CD14-positive monocyte (primary cell): ENCODE measurements at regions not wholly inside any gene's neighbourhood (a gene's known extent, or its start where the extent isn't known, plus 50 kb on each side); places are given as distances from the start of the nearest gene placed in this dataset.

Experiments used
- DNase-seq, 3 donors: peaks; one replicate each; pipeline ENCODE4 v3.0.0-alpha.2; 2011 to 2022
- H2AFZ ChIP-seq: 2 replicates; pipeline ENCODE4 v1.6.0; 2012; ENCODE audit warnings: mild to moderate bottlenecking, low read depth, low read length, inconsistent platforms; ENCODE audit not compliant: insufficient read depth, poor library complexity, severe bottlenecking
- H3K27ac ChIP-seq, 2 donors: 1 replicate in 1 of 2; 2 replicates in 1 of 2; pipeline ENCODE4 v1.5.1; 2012 to 2013; ENCODE audit warnings: low read length in 2 of 2, control low read depth in 1 of 2, inconsistent platforms in 1 of 2, low read depth in 1 of 2, mild to moderate bottlenecking in 1 of 2
- H3K27me3 ChIP-seq, 2 donors: one replicate each; pipeline versions ENCODE4 v1.6.0 to v1.6.1; 2011 to 2013; ENCODE audit warnings: low read length in 2 of 2; ENCODE audit not compliant: control insufficient read depth in 2 of 2, insufficient read depth in 2 of 2
- H3K36me3 ChIP-seq, 2 donors: replicated peaks in 1 of 2; 1 replicate in 1 of 2; 2 replicates in 1 of 2; pipeline versions ENCODE4 v1.5.1 to v1.6.1; 2012 to 2013; ENCODE audit warnings: low read length in 2 of 2, control low read depth in 1 of 2, inconsistent platforms in 1 of 2, mild to moderate bottlenecking in 1 of 2; ENCODE audit not compliant: insufficient read depth in 2 of 2, control insufficient read depth in 1 of 2
- H3K4me1 ChIP-seq, 2 donors: 1 replicate in 1 of 2; 2 replicates in 1 of 2; pipeline versions ENCODE4 v1.5.1 to v1.6.1; 2012 to 2013; ENCODE audit warnings: low read length in 2 of 2, control low read depth in 1 of 2, inconsistent platforms in 1 of 2, mild to moderate bottlenecking in 1 of 2, moderate library complexity in 1 of 2; ENCODE audit not compliant: insufficient read depth in 2 of 2, control insufficient read depth in 1 of 2
- H3K4me2 ChIP-seq: replicated peaks from 2 replicates; pipeline ENCODE3; 2012; ENCODE audit warnings: low read length, moderate library complexity, mild to moderate bottlenecking; ENCODE audit not compliant: poor library complexity, severe bottlenecking; ENCODE audit errors: extremely low read depth
- H3K4me3 ChIP-seq, 3 experiments: fragments of 200-600 bp in 1 of 3; sonication (generic) in 1 of 3; replicated peaks in 1 of 3; 1 replicate in 2 of 3; 2 replicates in 1 of 3; pipeline ENCODE4 v1.5.1; 2011 to 2013; ENCODE audit warnings: low read length in 3 of 3, mild to moderate bottlenecking in 3 of 3, control low read depth in 2 of 3, low read depth in 2 of 3, inconsistent platforms in 1 of 3, moderate library complexity in 1 of 3
- H3K79me2 ChIP-seq: 2 replicates; pipeline ENCODE4 v1.6.0; 2012; ENCODE audit warnings: mild to moderate bottlenecking, control low read depth, inconsistent platforms, low read length, moderate library complexity; ENCODE audit not compliant: insufficient read depth
- H3K9ac ChIP-seq: 2 replicates; pipeline ENCODE4 v1.6.0; 2017; ENCODE audit warnings: low read length, mild to moderate bottlenecking; ENCODE audit not compliant: insufficient read depth, poor library complexity, severe bottlenecking
- H3K9me3 ChIP-seq, 2 donors: replicated peaks in 1 of 2; 1 replicate in 1 of 2; 2 replicates in 1 of 2; pipeline versions ENCODE4 v1.5.1 to v1.6.1; 2012 to 2013; ENCODE audit warnings: low read length in 2 of 2, control low read depth in 1 of 2; ENCODE audit not compliant: control insufficient read depth in 1 of 2, insufficient read depth in 1 of 2
- H4K20me1 ChIP-seq: 2 replicates; pipeline ENCODE4 v1.6.0; 2012; ENCODE audit warnings: mild to moderate bottlenecking, low read length, control low read depth, moderate library complexity; ENCODE audit not compliant: insufficient read depth
- H3K27ac Mint-ChIP-seq, 7 donors: one replicate each; pipeline ENCODE4 v1.8.0; 2020; ENCODE audit warnings: mild to moderate bottlenecking in 7 of 7, mixed read lengths in 7 of 7, moderate library complexity in 6 of 7, inconsistent platforms in 2 of 7
- H3K27me3 Mint-ChIP-seq, 3 donors: one replicate each; pipeline ENCODE4 v1.8.0; 2021 to 2022; ENCODE audit warnings: low read depth in 3 of 3, mild to moderate bottlenecking in 3 of 3, mixed read lengths in 3 of 3, moderate library complexity in 3 of 3, inconsistent platforms in 1 of 3
- H3K36me3 Mint-ChIP-seq, 2 donors: one replicate each; pipeline ENCODE4 v1.8.0; 2020; ENCODE audit warnings: mixed read lengths in 2 of 2, inconsistent platforms in 1 of 2, mild to moderate bottlenecking in 1 of 2
- H3K4me1 Mint-ChIP-seq: one replicate; pipeline ENCODE4 v1.8.0; 2020; ENCODE audit warnings: mild to moderate bottlenecking, mixed read lengths
- H3K4me3 Mint-ChIP-seq, 2 donors: one replicate each; pipeline ENCODE4 v1.8.0; 2020; ENCODE audit warnings: mild to moderate bottlenecking in 2 of 2, mixed read lengths in 2 of 2, moderate library complexity in 1 of 2
- H3K9me3 Mint-ChIP-seq, 7 donors: one replicate each; pipeline ENCODE4 v1.8.0; 2020 to 2022; ENCODE audit warnings: mixed read lengths in 7 of 7, mild to moderate bottlenecking in 6 of 7, moderate library complexity in 6 of 7, inconsistent platforms in 2 of 7
- WGBS: methylation state at CpG from one replicate; pipeline ENCODE4 v1.1.5; 2013; ENCODE audit warnings: missing lambda C conversion rate; ENCODE audit not compliant: insufficient coverage; 5-methylcytosine and 5-hydroxymethylcytosine counted together
- intact Hi-C, 2 donors: fragments of 100-400 bp; cut with micrococcal nuclease; formaldehyde crosslinking; loops; one replicate each; pipeline versions ENCODE4 v1.15.0 to v1.15.1; 2023
- TF ChIP-seq, protein P1 (sequence below): fragments of 200-600 bp; IDR thresholded peaks from one replicate; pipeline ENCODE4 v1.8.0; 2022; ENCODE audit warnings: antibody characterized with exemption, mild to moderate bottlenecking

DNA sequence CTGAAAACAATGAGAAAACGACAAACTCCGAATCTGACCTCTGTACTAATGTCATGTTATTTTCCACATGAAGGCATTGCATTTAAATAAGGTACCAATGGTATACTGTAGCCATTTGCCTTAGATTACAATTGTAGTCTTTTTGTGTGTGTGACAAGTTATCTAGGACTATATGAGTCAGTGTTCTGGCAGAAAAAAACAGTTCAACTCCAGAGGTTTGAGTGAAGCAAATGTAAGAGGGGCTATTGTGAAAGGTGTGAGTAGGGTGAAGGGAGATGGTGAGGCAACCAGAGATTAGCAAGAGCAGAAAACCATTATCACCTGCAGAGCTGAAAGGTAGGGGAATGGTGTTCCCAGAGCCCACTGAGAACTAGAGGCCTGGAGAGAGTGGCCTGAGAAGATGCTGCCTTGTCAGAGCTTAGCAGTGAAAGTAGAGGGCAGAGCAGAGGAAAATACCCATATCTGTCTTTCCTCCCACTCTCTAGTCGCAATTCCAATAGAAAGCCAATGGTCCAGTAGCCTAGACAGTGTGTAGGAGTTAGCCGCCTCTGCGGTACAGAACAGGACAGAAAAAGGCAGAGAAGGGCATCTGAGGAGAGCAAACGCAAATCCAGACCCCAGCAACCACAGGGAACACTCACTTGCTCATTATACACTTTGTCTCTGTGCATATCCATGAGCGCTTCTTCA is 112.2 kb downstream of the DYRK2 start:
- H3K36me3 ChIP-seq: no peaks in the 10 kb centered on the region
- Mint-ChIP-seq H3K9me3 (peaks cover 0 to 2% (median 0%) of the 10 kb centered on the region in 7 donors), H3K27me3 (no peaks in the 10 kb centered on the region), H3K4me3 (no peak overlapping the region), H3K4me1 (peaks cover 1% of the 10 kb centered on the region), H3K36me3 (no peaks in the 10 kb centered on the region), H3K27ac (no peak overlapping the region)
- H3K4me1 ChIP-seq: peaks cover 0 to under 1% of the 10 kb centered on the region in 2 donors
- no peak overlapping the region for H3K27ac ChIP-seq
- TF ChIP-seq, protein P1, sequence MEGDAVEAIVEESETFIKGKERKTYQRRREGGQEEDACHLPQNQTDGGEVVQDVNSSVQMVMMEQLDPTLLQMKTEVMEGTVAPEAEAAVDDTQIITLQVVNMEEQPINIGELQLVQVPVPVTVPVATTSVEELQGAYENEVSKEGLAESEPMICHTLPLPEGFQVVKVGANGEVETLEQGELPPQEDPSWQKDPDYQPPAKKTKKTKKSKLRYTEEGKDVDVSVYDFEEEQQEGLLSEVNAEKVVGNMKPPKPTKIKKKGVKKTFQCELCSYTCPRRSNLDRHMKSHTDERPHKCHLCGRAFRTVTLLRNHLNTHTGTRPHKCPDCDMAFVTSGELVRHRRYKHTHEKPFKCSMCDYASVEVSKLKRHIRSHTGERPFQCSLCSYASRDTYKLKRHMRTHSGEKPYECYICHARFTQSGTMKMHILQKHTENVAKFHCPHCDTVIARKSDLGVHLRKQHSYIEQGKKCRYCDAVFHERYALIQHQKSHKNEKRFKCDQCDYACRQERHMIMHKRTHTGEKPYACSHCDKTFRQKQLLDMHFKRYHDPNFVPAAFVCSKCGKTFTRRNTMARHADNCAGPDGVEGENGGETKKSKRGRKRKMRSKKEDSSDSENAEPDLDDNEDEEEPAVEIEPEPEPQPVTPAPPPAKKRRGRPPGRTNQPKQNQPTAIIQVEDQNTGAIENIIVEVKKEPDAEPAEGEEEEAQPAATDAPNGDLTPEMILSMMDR: no peak
- no peaks in the 10 kb centered on the region for H3K79me2 ChIP-seq
- H4K20me1 ChIP-seq: no peaks in the 10 kb centered on the region
- WGBS: 95% methylated on average over 4 of the region's 7 CpGs
- no peak for DNase-seq
- no peaks in the 10 kb centered on the region for H3K27me3 ChIP-seq
- no peak overlapping the region for H3K9ac ChIP-seq
- intact Hi-C loops: no loop called here
- no peaks in the 10 kb centered on the region for H3K9me3 ChIP-seq
- H3K4me3 ChIP-seq: no peak overlapping the region
- H2AFZ ChIP-seq: no peak overlapping the region
- no peak overlapping the region for H3K4me2 ChIP-seq

DNA sequence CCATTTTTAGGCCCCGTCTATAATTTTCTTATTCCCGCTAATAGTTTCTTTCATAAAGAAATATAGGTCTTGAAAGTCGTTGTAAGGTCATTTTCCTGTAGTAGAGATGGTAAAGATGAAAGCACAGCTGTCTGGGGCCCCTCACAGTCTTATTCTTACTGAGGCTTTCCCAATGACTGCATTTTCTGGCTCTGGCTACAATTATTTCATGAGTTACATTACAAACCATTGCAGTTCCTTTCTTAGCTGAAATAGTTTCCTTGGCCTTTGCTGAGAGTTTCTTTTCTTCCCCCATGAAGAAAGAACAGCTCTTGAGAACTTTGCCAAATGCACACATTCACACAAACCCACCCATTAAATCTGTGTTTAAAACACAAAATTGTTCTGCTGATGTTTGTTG is 113.0 kb downstream of the DYRK2 start:
- Mint-ChIP-seq H3K4me3 (no peak overlapping the region), H3K27me3 (no peaks in the 10 kb centered on the region), H3K36me3 (no peaks in the 10 kb centered on the region), H3K27ac (no peak overlapping the region), H3K4me1 (no peaks in the 10 kb centered on the region), H3K9me3 (peaks cover 0 to 1% (median 0%) of the 10 kb centered on the region in 7 donors)
- H3K4me2 ChIP-seq: no peak overlapping the region
- H3K36me3 ChIP-seq: no peaks in the 10 kb centered on the region
- TF ChIP-seq, protein P1: no peak
- no peak overlapping the region for H3K4me3 ChIP-seq
- no peaks in the 10 kb centered on the region for H3K27me3 ChIP-seq
- WGBS: no CpG with 5 or more reads among the region's 3 CpGs
- H3K9ac ChIP-seq: no peak overlapping the region
- no peak overlapping the region for H2AFZ ChIP-seq
- no peak overlapping the region for H3K27ac ChIP-seq
- H3K9me3 ChIP-seq: no peaks in the 10 kb centered on the region
- no peak for DNase-seq
- H4K20me1 ChIP-seq: no peaks in the 10 kb centered on the region
- intact Hi-C loops: no loop called here
- H3K79me2 ChIP-seq: no peaks in the 10 kb centered on the region
- H3K4me1 ChIP-seq: no peaks in the 10 kb centered on the region
